ENCODE measurements at regions not wholly inside any gene's neighbourhood (a gene's known extent, or its start where the extent isn't known, plus 50 kb on each side); places are given as distances from the start of the nearest gene placed in this dataset.

DNA sequence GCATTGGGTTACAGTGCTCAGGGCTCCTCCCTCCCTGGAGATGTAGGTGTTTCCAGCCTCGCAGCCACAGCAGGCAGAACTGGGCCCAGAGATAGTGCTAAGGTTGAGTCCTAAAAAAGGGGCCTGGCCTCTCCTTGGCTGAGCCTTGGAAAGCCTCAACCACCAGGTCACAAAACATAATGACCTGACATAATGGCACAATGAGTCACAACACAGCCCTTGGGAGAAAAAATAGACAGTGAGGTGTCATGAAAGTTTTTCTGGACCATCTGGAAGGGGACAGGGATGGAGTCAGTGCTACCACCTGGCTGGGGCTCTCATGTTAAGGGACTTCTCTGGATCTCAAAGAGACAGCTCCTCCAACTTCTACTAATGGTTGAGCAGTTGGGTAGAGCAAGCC, 92.4 kb upstream of the LCLAT1 start:
- H3K27ac ChIP-seq = no peak overlapping the region
- TF ChIP-seq, protein P1, sequence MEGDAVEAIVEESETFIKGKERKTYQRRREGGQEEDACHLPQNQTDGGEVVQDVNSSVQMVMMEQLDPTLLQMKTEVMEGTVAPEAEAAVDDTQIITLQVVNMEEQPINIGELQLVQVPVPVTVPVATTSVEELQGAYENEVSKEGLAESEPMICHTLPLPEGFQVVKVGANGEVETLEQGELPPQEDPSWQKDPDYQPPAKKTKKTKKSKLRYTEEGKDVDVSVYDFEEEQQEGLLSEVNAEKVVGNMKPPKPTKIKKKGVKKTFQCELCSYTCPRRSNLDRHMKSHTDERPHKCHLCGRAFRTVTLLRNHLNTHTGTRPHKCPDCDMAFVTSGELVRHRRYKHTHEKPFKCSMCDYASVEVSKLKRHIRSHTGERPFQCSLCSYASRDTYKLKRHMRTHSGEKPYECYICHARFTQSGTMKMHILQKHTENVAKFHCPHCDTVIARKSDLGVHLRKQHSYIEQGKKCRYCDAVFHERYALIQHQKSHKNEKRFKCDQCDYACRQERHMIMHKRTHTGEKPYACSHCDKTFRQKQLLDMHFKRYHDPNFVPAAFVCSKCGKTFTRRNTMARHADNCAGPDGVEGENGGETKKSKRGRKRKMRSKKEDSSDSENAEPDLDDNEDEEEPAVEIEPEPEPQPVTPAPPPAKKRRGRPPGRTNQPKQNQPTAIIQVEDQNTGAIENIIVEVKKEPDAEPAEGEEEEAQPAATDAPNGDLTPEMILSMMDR (conservative IDR thresholded peaks at IDR 0.05) = no peak

DNA sequence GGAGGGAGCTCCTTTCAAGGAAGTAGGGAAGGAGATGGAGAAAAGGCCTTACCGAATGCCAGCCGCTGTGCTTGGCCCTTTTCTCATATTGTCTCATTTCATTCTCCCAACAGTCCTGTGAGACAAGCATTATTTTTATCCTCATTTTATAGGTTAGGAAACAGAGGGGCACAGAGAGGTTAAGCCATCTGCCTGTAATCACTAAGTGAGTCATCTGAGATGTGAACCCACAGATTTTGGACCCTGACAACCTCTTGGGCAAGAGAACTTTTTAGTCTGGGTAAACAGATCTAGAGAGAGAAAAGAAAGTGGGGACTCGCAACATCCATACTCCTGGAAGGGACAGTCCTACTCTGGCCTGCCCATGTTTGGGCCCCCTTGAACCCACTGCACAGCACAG, 91.7 kb upstream of the LCLAT1 start:
- TF ChIP-seq, protein P1 (conservative IDR thresholded peaks at IDR 0.05) = no peak
- no peak overlapping the region for H3K27ac ChIP-seq

DNA sequence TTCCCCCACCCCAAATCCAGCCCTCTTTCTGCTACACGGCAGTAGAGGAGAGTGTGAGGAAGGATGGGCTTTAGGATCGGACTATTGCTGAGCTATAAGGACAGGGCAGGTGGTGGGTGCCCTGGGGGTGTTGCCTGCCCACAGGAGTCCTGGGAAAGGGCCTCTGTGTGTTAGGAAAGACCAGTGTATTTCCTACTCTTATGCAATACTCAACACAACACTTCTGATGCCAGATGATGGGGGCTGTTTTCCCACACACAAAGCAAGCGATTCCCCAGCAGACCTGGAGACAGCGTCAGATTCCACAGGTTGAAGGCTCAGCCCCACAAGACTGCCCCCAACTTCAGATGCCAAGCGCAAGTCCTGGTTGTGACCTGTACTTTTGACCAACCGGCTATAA, 91.0 kb upstream of the LCLAT1 start:
- TF ChIP-seq, protein P1 (conservative IDR thresholded peaks at IDR 0.05) = no peak
- no peak overlapping the region for H3K27ac ChIP-seq

DNA sequence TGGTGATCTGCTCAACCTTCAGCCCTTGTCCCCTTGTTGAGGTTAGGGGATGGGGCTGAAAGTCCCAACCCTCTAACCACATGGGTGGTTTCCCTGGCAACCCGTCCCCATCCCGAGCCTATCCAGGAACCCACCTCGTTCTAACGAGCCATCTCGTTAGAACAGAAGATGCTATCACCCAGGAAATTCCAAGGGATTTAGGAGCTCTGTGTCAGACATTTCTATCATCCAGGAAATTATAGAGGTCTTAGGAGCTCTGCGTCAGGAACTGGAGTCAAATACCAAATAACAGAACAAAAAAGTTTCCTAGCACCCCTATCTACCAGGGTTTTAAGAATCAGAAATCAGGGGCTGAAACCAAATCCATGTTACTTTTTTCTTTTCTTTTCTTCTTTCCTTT, 90.3 kb upstream of the LCLAT1 start:
- TF ChIP-seq, protein P1 (conservative IDR thresholded peaks at IDR 0.05) = no peak
- no peak overlapping the region for H3K27ac ChIP-seq

DNA sequence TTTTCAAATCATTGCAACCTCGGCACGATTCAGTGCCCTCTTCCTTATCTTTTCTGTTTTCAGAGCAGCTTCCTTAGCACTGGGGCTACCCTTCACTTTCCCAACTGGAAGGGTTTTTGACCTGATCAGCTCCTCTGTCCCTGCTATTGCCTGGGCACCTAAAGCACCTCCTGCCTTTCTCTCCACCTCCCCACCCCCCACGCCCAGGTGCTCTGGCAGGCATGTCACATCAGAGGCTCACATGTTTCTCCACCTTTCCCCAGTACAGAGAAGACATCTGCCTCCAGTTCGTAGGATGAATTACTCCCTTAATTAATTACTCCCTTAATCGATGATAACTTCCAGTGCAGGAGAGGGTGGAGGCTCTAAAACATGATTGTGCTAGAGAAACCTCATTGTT, 88.7 kb upstream of the LCLAT1 start:
- H3K27ac ChIP-seq = no peak overlapping the region
- TF ChIP-seq, protein P1 (conservative IDR thresholded peaks at IDR 0.05) = no peak

DNA sequence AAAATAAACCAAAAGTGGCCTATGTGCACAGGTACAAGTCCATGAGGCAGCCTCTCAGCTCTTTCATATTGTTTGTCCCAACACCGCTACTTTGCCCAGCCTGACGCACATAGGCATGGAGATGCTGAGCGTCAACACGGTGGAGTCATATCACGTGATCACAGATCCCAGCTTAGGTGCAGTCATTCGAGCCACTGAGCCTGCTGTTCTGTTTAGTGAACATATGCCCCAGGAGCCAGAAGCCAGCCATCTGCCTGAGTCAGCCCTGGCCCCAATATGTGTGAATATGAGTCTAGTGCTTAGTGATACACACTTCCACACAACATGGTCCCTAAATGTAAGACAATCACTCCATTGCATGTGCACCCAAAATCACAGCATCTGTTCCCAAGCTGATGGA, 88.2 kb upstream of the LCLAT1 start:
- TF ChIP-seq, protein P1 (conservative IDR thresholded peaks at IDR 0.05) = no peak
- no peak overlapping the region for H3K27ac ChIP-seq

DNA sequence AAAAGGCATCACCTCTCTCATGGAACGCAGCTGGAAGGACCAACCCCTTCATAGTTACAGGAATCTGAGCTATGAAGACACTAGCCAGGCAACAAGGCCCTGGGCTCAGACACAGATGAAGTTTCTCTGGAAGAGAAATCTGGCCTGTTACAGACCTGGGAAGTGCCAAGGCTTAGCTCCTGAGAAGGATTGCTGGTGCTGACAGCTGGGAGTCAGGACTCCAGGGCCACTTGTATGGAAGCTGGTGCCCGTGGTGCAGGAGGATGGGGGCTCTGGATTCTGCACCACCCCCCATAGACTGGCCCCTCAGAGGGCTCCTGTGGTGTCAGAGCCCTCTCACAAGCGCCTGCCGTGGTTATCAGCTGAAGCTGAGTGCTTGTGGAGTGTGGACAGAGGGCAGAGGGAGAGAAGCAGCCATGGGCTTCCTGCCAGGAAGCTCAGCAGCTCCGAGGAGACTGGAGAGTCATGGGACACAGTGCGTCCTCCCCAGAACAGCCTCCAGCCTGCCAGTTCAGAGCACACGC, 87.3 kb upstream of the LCLAT1 start:
- H3K27ac ChIP-seq = no peak overlapping the region
- TF ChIP-seq, protein P1 (conservative IDR thresholded peaks at IDR 0.05) = no peak

Data from VCaP (cell line).